ENCODE measurements at regions not wholly inside any gene's neighbourhood (a gene's known extent, or its start where the extent isn't known, plus 50 kb on each side); places are given as distances from the start of the nearest gene placed in this dataset.

GRCh38 chr2:211045025-211045424, 488.6 kb downstream of the CPS1 start:
- H3K4me3 ChIP-seq (ENCODE audit: low read length): no peak overlapping the region
- H3K36me3 ChIP-seq (ENCODE audit: control insufficient read depth, insufficient read depth, low read length): no peaks in the 10 kb centered on the region
- Mint-ChIP-seq H3K27ac (no peak overlapping the region), H3K9me3 (peaks cover 5 to 8% of the 10 kb centered on the region in 2 donors), H3K4me1 (no peaks in the 10 kb centered on the region), H3K36me3 (no peaks in the 10 kb centered on the region), H3K27me3 (ENCODE audit: low read depth in 2 of 2) (no peaks in the 10 kb centered on the region), H3K4me3 (no peak overlapping the region)
- ATAC-seq (no peak), DNase-seq (no peak)
- intact Hi-C loops (cut with micrococcal nuclease): no loop called here
- H3K9me3 ChIP-seq (ENCODE audit: control insufficient read depth, insufficient read depth, low read length): no peaks in the 10 kb centered on the region
- no peak for TF ChIP-seq CTCF (IDR thresholded peaks at IDR 0.05)
- H3K27ac ChIP-seq (ENCODE audit: low read length): no peak overlapping the region
- H3K27me3 ChIP-seq (ENCODE audit: control insufficient read depth, insufficient read depth, low read length): no peaks in the 10 kb centered on the region
- no CpG with 5 or more reads among the region's 2 CpGs for WGBS (ENCODE audit: insufficient coverage)
- H3K4me1 ChIP-seq (ENCODE audit: control insufficient read depth, insufficient read depth, low read length): no peaks in the 10 kb centered on the region

GRCh38 chr2:211049321-211050018, 493.1 kb downstream of the CPS1 start:
- Mint-ChIP-seq H3K27ac (no peak overlapping the region), H3K4me1 (no peaks in the 10 kb centered on the region), H3K4me3 (no peak overlapping the region), H3K27me3 (ENCODE audit: low read depth in 2 of 2) (no peaks in the 10 kb centered on the region), H3K36me3 (no peaks in the 10 kb centered on the region), H3K9me3 (peaks cover 10 to 12% of the 10 kb centered on the region in 2 donors)
- WGBS (ENCODE audit: insufficient coverage): 85% methylated on average over 4 of the region's 4 CpGs
- Histone ChIP-seq H3K4me1 (ENCODE audit: control insufficient read depth, insufficient read depth, low read length) (no peaks in the 10 kb centered on the region), H3K27ac (ENCODE audit: low read length) (no peak overlapping the region), H3K27me3 (ENCODE audit: control insufficient read depth, insufficient read depth, low read length) (no peaks in the 10 kb centered on the region), H3K9me3 (ENCODE audit: control insufficient read depth, insufficient read depth, low read length) (no peaks in the 10 kb centered on the region), H3K4me3 (ENCODE audit: low read length) (no peak overlapping the region), H3K36me3 (ENCODE audit: control insufficient read depth, insufficient read depth, low read length) (no peaks in the 10 kb centered on the region)
- ATAC-seq: no peak
- no peak for DNase-seq
- TF ChIP-seq CTCF (IDR thresholded peaks at IDR 0.05): no peak
- intact Hi-C loops (cut with micrococcal nuclease): no loop called here

- no peaks in the 10 kb centered on the region for H3K4me1 ChIP-seq (ENCODE audit: control insufficient read depth, insufficient read depth, low read length)
- intact Hi-C loops (cut with micrococcal nuclease): no loop called here
Measured at GRCh38 chr2:211055438-211055837, 499.0 kb downstream of the CPS1 start.

More at GRCh38 chr2:211055438-211055837, 499.0 kb downstream of the CPS1 start:
- Histone ChIP-seq H3K27me3 (ENCODE audit: control insufficient read depth, insufficient read depth, low read length) (no peaks in the 10 kb centered on the region), H3K36me3 (ENCODE audit: control insufficient read depth, insufficient read depth, low read length) (no peaks in the 10 kb centered on the region), H3K9me3 (ENCODE audit: control insufficient read depth, insufficient read depth, low read length) (no peaks in the 10 kb centered on the region), H3K4me3 (ENCODE audit: low read length) (no peak overlapping the region), H3K27ac (ENCODE audit: low read length) (no peak overlapping the region)
- TF ChIP-seq CTCF (IDR thresholded peaks at IDR 0.05): no peak
- H3K9me3 Mint-ChIP-seq: peaks cover 11 to 15% of the 10 kb centered on the region in 2 donors
- no peaks in the 10 kb centered on the region for H3K36me3 Mint-ChIP-seq
- 75% methylated on average over 5 of the region's 5 CpGs for WGBS (ENCODE audit: insufficient coverage)
- DNase-seq (no peak), ATAC-seq (no peak)
- H3K4me3 Mint-ChIP-seq: no peak overlapping the region
- H3K27me3 Mint-ChIP-seq (ENCODE audit: low read depth in 2 of 2): no peaks in the 10 kb centered on the region
- no peaks in the 10 kb centered on the region for H3K4me1 Mint-ChIP-seq
- H3K27ac Mint-ChIP-seq: no peak overlapping the region
